Liver (tissue), 7 donors: ENCODE measurements at regions not wholly inside any gene's neighbourhood (a gene's known extent, or its start where the extent isn't known, plus 50 kb on each side); places are given as distances from the start of the nearest gene placed in this dataset.

Source experiments
- DNase-seq: peaks from one replicate; pipeline ENCODE4 v3.0.0-alpha.2; 2017; ENCODE audit warnings: low spot score
- H3K27ac ChIP-seq, 2 donors: one replicate each; pipeline ENCODE4 v1.7.0; 2013; ENCODE audit warnings: inconsistent platforms in 2 of 2, low read length in 2 of 2, control low read depth in 1 of 2, low read depth in 1 of 2, mild to moderate bottlenecking in 1 of 2
- H3K27me3 ChIP-seq, 4 donors: one replicate each; pipeline versions ENCODE4 v1.6.1 to v1.7.0; 2013; ENCODE audit warnings: low read length in 3 of 4, inconsistent platforms in 1 of 4, mild to moderate bottlenecking in 1 of 4, moderate library complexity in 1 of 4; ENCODE audit not compliant: control insufficient read depth in 4 of 4, insufficient read depth in 4 of 4
- H3K36me3 ChIP-seq, 4 donors: one replicate each; pipeline versions ENCODE4 v1.6.1 to v1.7.0; 2013; ENCODE audit warnings: low read length in 3 of 4, mild to moderate bottlenecking in 3 of 4, low read depth in 1 of 4, moderate library complexity in 1 of 4; ENCODE audit not compliant: control insufficient read depth in 4 of 4, insufficient read depth in 3 of 4
- H3K4me1 ChIP-seq, 4 donors: one replicate each; pipeline versions ENCODE4 v1.6.1 to v1.7.0; 2013; ENCODE audit warnings: low read length in 3 of 4, mild to moderate bottlenecking in 3 of 4, moderate library complexity in 1 of 4; ENCODE audit not compliant: control insufficient read depth in 4 of 4, insufficient read depth in 4 of 4
- H3K4me3 ChIP-seq, 3 donors: one replicate each; pipeline versions ENCODE4 v1.6.1 to v1.7.0; 2013; ENCODE audit warnings: low read length in 3 of 3, control low read depth in 1 of 3, low read depth in 1 of 3, mild to moderate bottlenecking in 1 of 3
- H3K9ac ChIP-seq, 2 donors: one replicate each; pipeline ENCODE4 v1.7.0; 2013; ENCODE audit warnings: low read length in 2 of 2, mild to moderate bottlenecking in 2 of 2, moderate library complexity in 2 of 2, control low read depth in 1 of 2, low read depth in 1 of 2
- H3K9me3 ChIP-seq, 4 donors: one replicate each; pipeline versions ENCODE4 v1.6.1 to v1.7.0; 2013; ENCODE audit warnings: low read length in 3 of 4; ENCODE audit not compliant: control insufficient read depth in 4 of 4
- EGR1 ChIP-seq, 2 donors: IDR thresholded peaks; 2 replicates each; pipeline ENCODE4 v1.6.1; 2016 to 2018; ENCODE audit warnings: antibody characterized with exemption in 2 of 2, low read depth in 2 of 2
- FOXA1 ChIP-seq: IDR thresholded peaks from 2 replicates; pipeline ENCODE4 v1.6.1; 2016; ENCODE audit warnings: antibody characterized with exemption
- FOXA2 ChIP-seq: IDR thresholded peaks from 2 replicates; pipeline ENCODE4 v1.6.1; 2016; ENCODE audit warnings: antibody characterized with exemption
- GABPA ChIP-seq, 2 donors: IDR thresholded peaks in 1 of 2; conservative IDR thresholded peaks in 1 of 2; 2 replicates each; pipeline ENCODE4 v1.6.1; 2016; ENCODE audit warnings: antibody characterized with exemption in 2 of 2, mild to moderate bottlenecking in 1 of 2, moderate library complexity in 1 of 2
- HNF4A ChIP-seq, 2 donors: conservative IDR thresholded peaks; 2 replicates each; pipeline ENCODE4 v1.6.1; 2016; ENCODE audit warnings: antibody characterized with exemption in 2 of 2, mild to moderate bottlenecking in 2 of 2
- HNF4G ChIP-seq: IDR thresholded peaks from 2 replicates; pipeline ENCODE4 v1.6.1; 2016; ENCODE audit warnings: antibody characterized with exemption
- JUND ChIP-seq, 2 donors: IDR thresholded peaks; 2 replicates each; pipeline ENCODE4 v1.6.1; 2016; ENCODE audit warnings: antibody characterized with exemption in 2 of 2
- RAD21 ChIP-seq, 2 donors: IDR thresholded peaks; 2 replicates each; pipeline ENCODE4 v1.6.1; 2016; ENCODE audit warnings: antibody characterized with exemption in 2 of 2, mild to moderate bottlenecking in 2 of 2
- RXRA ChIP-seq, 2 donors: IDR thresholded peaks; 2 replicates each; pipeline ENCODE4 v1.6.1; 2017 to 2018; ENCODE audit warnings: antibody characterized with exemption in 2 of 2, mild to moderate bottlenecking in 1 of 2
- SP1 ChIP-seq: IDR thresholded peaks from 2 replicates; pipeline ENCODE4 v1.6.1; 2018; ENCODE audit warnings: antibody characterized with exemption, mild to moderate bottlenecking
- TAF1 ChIP-seq: conservative IDR thresholded peaks from 2 replicates; pipeline ENCODE4 v1.6.1; 2016; ENCODE audit warnings: antibody characterized with exemption, mild to moderate bottlenecking
- YY1 ChIP-seq: IDR thresholded peaks from 2 replicates; pipeline ENCODE4 v1.6.1; 2016; ENCODE audit warnings: antibody characterized with exemption, mild to moderate bottlenecking
- WGBS: extraction: QIAGEN DNeasy Blood & Tissue Kit; methylation state at CpG from one replicate; pipeline ENCODE4 v1.1.7; 2013; 5-methylcytosine and 5-hydroxymethylcytosine counted together
- TF ChIP-seq, protein P1 (sequence below): IDR thresholded peaks from 2 replicates; pipeline ENCODE4 v1.6.1; 2016; ENCODE audit warnings: antibody characterized with exemption
- TF ChIP-seq, protein P2 (sequence below): IDR thresholded peaks from 2 replicates; pipeline ENCODE4 v1.6.1; 2016; ENCODE audit warnings: antibody characterized with exemption
- TF ChIP-seq, protein P3 (sequence below): IDR thresholded peaks from 2 replicates; pipeline ENCODE4 v1.6.1; 2016; ENCODE audit warnings: antibody characterized with exemption
- TF ChIP-seq, protein P4 (sequence below): IDR thresholded peaks from 2 replicates; pipeline ENCODE4 v1.6.1; 2016; ENCODE audit warnings: antibody characterized with exemption, mild to moderate bottlenecking
- donor health status: healthy.
- donor health status: healthy.
- donor health status: healthy.
- donor health status: healthy.

DNA sequence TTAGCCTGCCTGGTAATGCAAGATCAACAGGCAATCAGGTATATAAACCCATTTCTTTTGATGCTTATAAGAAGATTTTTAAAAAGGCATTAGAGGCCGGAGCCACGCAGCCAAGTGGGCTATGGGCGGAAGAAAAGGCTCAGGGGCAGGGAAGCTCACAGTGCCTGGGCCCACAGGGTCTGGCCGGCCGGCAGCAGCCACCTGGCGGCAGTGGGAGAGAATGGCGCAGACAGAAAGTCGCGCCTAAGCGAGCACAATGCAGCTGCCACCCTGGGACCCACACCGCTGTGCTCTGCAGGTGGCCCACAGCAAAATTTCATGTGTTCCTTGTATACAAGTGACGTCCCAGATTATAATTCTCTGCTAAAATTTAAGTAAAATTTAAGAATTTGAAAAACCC lies 448.6 kb upstream of the RASGRP1 start:
- Histone ChIP-seq H3K36me3 (no peaks in the 10 kb centered on the region), H3K27ac (no peak overlapping the region), H3K4me3 (no peak overlapping the region), H3K9ac (no peak overlapping the region), H3K4me1 (no peaks in the 10 kb centered on the region), H3K9me3 (peaks cover 0 to 15% (median 3%) of the 10 kb centered on the region in 4 donors), H3K27me3 (peaks cover 0 to under 1% (median 0%) of the 10 kb centered on the region in 4 donors)
- 75% methylated on average over 12 of the region's 12 CpGs for WGBS
- no peak for TF ChIP-seq RAD21 (IDR thresholded peaks at IDR 0.05)
- TF ChIP-seq RXRA (IDR thresholded peaks at IDR 0.05) = no peak
- TF ChIP-seq FOXA1 = no peak
- no peak for TF ChIP-seq TAF1
- TF ChIP-seq, protein P1, sequence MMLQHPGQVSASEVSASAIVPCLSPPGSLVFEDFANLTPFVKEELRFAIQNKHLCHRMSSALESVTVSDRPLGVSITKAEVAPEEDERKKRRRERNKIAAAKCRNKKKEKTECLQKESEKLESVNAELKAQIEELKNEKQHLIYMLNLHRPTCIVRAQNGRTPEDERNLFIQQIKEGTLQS = no peak
- no peak for TF ChIP-seq JUND (IDR thresholded peaks at IDR 0.05)
- TF ChIP-seq YY1 = no peak
- TF ChIP-seq HNF4A (conservative IDR thresholded peaks at IDR 0.05) = no peak
- TF ChIP-seq FOXA2 = no peak
- TF ChIP-seq, protein P2, sequence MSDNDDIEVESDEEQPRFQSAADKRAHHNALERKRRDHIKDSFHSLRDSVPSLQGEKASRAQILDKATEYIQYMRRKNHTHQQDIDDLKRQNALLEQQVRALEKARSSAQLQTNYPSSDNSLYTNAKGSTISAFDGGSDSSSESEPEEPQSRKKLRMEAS = no peak
- TF ChIP-seq, protein P3, sequence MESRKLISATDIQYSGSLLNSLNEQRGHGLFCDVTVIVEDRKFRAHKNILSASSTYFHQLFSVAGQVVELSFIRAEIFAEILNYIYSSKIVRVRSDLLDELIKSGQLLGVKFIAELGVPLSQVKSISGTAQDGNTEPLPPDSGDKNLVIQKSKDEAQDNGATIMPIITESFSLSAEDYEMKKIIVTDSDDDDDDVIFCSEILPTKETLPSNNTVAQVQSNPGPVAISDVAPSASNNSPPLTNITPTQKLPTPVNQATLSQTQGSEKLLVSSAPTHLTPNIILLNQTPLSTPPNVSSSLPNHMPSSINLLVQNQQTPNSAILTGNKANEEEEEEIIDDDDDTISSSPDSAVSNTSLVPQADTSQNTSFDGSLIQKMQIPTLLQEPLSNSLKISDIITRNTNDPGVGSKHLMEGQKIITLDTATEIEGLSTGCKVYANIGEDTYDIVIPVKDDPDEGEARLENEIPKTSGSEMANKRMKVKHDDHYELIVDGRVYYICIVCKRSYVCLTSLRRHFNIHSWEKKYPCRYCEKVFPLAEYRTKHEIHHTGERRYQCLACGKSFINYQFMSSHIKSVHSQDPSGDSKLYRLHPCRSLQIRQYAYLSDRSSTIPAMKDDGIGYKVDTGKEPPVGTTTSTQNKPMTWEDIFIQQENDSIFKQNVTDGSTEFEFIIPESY = no peak
- TF ChIP-seq, protein P4, sequence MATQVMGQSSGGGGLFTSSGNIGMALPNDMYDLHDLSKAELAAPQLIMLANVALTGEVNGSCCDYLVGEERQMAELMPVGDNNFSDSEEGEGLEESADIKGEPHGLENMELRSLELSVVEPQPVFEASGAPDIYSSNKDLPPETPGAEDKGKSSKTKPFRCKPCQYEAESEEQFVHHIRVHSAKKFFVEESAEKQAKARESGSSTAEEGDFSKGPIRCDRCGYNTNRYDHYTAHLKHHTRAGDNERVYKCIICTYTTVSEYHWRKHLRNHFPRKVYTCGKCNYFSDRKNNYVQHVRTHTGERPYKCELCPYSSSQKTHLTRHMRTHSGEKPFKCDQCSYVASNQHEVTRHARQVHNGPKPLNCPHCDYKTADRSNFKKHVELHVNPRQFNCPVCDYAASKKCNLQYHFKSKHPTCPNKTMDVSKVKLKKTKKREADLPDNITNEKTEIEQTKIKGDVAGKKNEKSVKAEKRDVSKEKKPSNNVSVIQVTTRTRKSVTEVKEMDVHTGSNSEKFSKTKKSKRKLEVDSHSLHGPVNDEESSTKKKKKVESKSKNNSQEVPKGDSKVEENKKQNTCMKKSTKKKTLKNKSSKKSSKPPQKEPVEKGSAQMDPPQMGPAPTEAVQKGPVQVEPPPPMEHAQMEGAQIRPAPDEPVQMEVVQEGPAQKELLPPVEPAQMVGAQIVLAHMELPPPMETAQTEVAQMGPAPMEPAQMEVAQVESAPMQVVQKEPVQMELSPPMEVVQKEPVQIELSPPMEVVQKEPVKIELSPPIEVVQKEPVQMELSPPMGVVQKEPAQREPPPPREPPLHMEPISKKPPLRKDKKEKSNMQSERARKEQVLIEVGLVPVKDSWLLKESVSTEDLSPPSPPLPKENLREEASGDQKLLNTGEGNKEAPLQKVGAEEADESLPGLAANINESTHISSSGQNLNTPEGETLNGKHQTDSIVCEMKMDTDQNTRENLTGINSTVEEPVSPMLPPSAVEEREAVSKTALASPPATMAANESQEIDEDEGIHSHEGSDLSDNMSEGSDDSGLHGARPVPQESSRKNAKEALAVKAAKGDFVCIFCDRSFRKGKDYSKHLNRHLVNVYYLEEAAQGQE = no peak
- no peak for TF ChIP-seq HNF4G
- no peak for TF ChIP-seq SP1
- TF ChIP-seq GABPA (IDR thresholded peaks at IDR 0.05 in 1 of 2, conservative IDR thresholded peaks at IDR 0.05 in 1 of 2) = no peak
- no peak for TF ChIP-seq EGR1 (IDR thresholded peaks at IDR 0.05; ENCODE audit: low read depth in 2 of 2)
- no peak for DNase-seq

DNA sequence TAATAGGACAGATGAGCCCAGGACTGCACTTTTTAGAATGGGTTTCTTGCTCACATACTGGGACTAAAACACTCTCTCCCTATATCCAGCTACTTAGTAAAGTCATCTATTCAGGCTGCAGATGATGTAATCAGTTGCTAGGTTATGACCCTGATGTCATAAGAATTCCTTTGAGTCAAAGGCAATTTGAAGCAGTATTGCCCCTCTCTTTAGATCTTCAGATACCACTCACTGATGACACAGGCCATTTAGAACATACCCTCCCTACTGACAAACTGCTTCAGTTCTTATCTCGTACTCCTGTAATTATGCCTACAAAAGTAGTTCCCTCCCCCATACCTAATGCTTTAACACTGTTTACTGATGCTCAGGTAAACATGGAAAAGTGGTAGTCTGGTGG lies 450.1 kb upstream of the RASGRP1 start:
- no peaks in the 10 kb centered on the region for H3K36me3 ChIP-seq
- DNase-seq = no peak
- H3K27ac ChIP-seq = no peak overlapping the region
- no peak overlapping the region for H3K9ac ChIP-seq
- H3K27me3 ChIP-seq = peaks cover 0 to 4% (median 0%) of the 10 kb centered on the region in 4 donors
- H3K9me3 ChIP-seq = peaks cover 0 to 11% (median 1%) of the 10 kb centered on the region in 4 donors
- no peak overlapping the region for H3K4me3 ChIP-seq
- TF ChIP-seq, protein P4 = no peak
- 37% methylated on average over 1 of the region's 1 CpG for WGBS
- no peaks in the 10 kb centered on the region for H3K4me1 ChIP-seq
